ENCODE measurements at regions not wholly inside any gene's neighbourhood (a gene's known extent, or its start where the extent isn't known, plus 50 kb on each side); places are given as distances from the start of the nearest gene placed in this dataset.

GRCh38 chr2:150618245-150618895 lies 130.9 kb upstream of the RND3 start:
- TF ChIP-seq CTCF (IDR thresholded peaks at IDR 0.05) (no peak), POLR2A (IDR thresholded peaks at IDR 0.05) (no peak), EP300 (IDR thresholded peaks at IDR 0.05) (no peak)

All from gastroesophageal sphincter (tissue), 3 donors.